ENCODE measurements at regions not wholly inside any gene's neighbourhood (a gene's known extent, or its start where the extent isn't known, plus 50 kb on each side); places are given as distances from the start of the nearest gene placed in this dataset.

GRCh38 chr7:41237956-41238355 lies 464.9 kb downstream of the INHBA start:
- no peak for DNase-seq

GRCh38 chr7:41232086-41232485 lies 470.8 kb downstream of the INHBA start:
- no peak for DNase-seq

- no peak for DNase-seq
Measured at GRCh38 chr7:41224063-41224763, 478.7 kb downstream of the INHBA start.

- no peak for DNase-seq
Measured at GRCh38 chr7:41222746-41223145, 480.1 kb downstream of the INHBA start.

- DNase-seq = no peak
Measured at GRCh38 chr7:41220266-41220665, 482.6 kb downstream of the INHBA start.

GRCh38 chr7:41219276-41219675 lies 483.6 kb downstream of the INHBA start:
- no peak for DNase-seq

- DNase-seq = no peak
Measured at GRCh38 chr7:41217306-41217705, 485.6 kb downstream of the INHBA start.

GRCh38 chr7:41207141-41207540 lies 495.7 kb downstream of the INHBA start:
- no peak for DNase-seq

- no peak for DNase-seq
Measured at GRCh38 chr7:41206267-41206666, 496.6 kb downstream of the INHBA start.

- no peak for DNase-seq
Measured at GRCh38 chr7:41205600-41205999, 497.3 kb downstream of the INHBA start.

- DNase-seq = no peak
Measured at GRCh38 chr7:41203542-41203941, 499.3 kb downstream of the INHBA start.

GRCh38 chr7:41201021-41201420 lies 501.9 kb downstream of the INHBA start:
- DNase-seq = no peak

GRCh38 chr7:41199136-41199535 lies 503.8 kb downstream of the INHBA start:
- no peak for DNase-seq

GRCh38 chr7:41198502-41198901 lies 504.4 kb downstream of the INHBA start:
- DNase-seq = no peak

- no peak for DNase-seq
Measured at GRCh38 chr7:41197769-41198168, 505.1 kb downstream of the INHBA start.

- DNase-seq = no peak
Measured at GRCh38 chr7:41193738-41194282, 509.1 kb downstream of the INHBA start.

GRCh38 chr7:41190581-41190980 lies 512.3 kb downstream of the INHBA start:
- no peak for DNase-seq

- DNase-seq = no peak
Measured at GRCh38 chr7:41189866-41190265, 513.0 kb downstream of the INHBA start.

GRCh38 chr7:41188163-41189130 lies 514.4 kb downstream of the INHBA start:
- DNase-seq = peak; percentile 68

- DNase-seq = no peak
Measured at GRCh38 chr7:41187322-41187721, 515.6 kb downstream of the INHBA start.

- no peak for DNase-seq
Measured at GRCh38 chr7:41185851-41186250, 517.0 kb downstream of the INHBA start.

GRCh38 chr7:41183741-41184140 lies 519.1 kb downstream of the INHBA start:
- no peak for DNase-seq

GRCh38 chr7:41182782-41183181 lies 520.1 kb downstream of the INHBA start:
- no peak for DNase-seq
